ENCODE measurements at regions not wholly inside any gene's neighbourhood (a gene's known extent, or its start where the extent isn't known, plus 50 kb on each side); places are given as distances from the start of the nearest gene placed in this dataset.

GRCh38 chr11:28629235-28629634 lies 521.0 kb downstream of the METTL15 start:
- no peak for DNase-seq
- Histone ChIP-seq H3K27me3 (replicated peaks) (no peaks in the 10 kb centered on the region), H3K4me3 (ENCODE audit: low read depth, low read length) (no peak overlapping the region), H3K36me3 (replicated peaks) (no peaks in the 10 kb centered on the region), H3K27ac (no peak overlapping the region)
- no peak for TF ChIP-seq CTCF (IDR thresholded peaks at IDR 0.05; ENCODE audit: low read depth, low read length, missing control alignments)
- in situ Hi-C loops (cut with HindIII; ENCODE audit: low pct_ligation_motif_present, low sequenced_read_pairs) = no loop called here

DNA sequence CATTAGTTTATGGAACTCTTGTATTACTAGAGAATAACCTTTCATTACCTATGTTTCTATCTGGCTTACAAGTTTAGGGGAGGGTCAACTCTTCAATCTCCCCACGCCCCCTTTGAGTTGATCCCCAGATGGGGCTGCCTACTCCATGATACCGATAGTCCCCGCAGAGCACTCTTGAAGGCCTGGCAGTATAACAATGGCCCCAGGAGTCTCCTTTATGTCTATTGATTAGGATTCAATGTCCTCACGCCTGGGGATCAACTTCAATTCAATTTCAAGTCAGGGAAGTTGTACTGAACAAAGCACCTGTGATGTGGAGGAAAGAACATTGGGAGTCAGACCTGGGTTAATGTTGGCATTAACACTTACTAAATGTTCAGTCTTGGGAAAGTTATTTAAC lies 520.2 kb downstream of the METTL15 start:
- in situ Hi-C loops (cut with HindIII; ENCODE audit: low pct_ligation_motif_present, low sequenced_read_pairs) = no loop called here
- Histone ChIP-seq H3K4me3 (ENCODE audit: low read depth, low read length) (no peak overlapping the region), H3K27me3 (replicated peaks) (no peaks in the 10 kb centered on the region), H3K27ac (no peak overlapping the region), H3K36me3 (replicated peaks) (no peaks in the 10 kb centered on the region)
- no peak for DNase-seq
- no peak for TF ChIP-seq CTCF (IDR thresholded peaks at IDR 0.05; ENCODE audit: low read depth, low read length, missing control alignments)

DNA sequence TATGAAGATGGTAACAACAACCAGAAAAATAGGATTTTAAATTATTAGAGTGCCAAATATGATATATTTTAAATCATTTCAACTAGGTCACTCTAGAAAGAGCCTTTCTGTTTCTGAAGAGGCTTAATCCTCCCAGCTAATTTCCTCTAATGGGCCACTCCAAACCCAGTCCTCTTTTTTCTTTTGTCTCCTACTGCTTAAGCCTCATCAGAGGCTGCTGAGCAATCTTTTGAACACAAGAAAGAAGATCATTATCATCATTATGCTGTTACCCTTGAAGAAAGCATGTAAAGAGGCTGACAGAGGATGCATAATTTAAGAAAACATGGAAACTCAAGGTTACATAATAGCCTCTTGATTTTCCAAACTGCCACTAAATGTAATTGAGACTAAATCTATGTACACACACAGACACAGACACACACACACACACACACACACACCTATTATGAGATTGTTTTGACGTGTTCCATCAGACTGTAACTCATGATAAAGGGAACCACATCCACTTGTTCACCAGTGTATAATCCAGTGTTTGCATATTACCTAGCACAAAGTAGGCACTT lies 519.6 kb downstream of the METTL15 start:
- in situ Hi-C loops (cut with HindIII; ENCODE audit: low pct_ligation_motif_present, low sequenced_read_pairs) = no loop called here
- Histone ChIP-seq H3K4me3 (ENCODE audit: low read depth, low read length) (no peak overlapping the region), H3K27ac (no peak overlapping the region), H3K36me3 (replicated peaks) (no peaks in the 10 kb centered on the region), H3K27me3 (replicated peaks) (no peaks in the 10 kb centered on the region)
- DNase-seq = no peak
- no peak for TF ChIP-seq CTCF (IDR thresholded peaks at IDR 0.05; ENCODE audit: low read depth, low read length, missing control alignments)

GRCh38 chr11:28625532-28625931 lies 517.3 kb downstream of the METTL15 start:
- Histone ChIP-seq H3K27me3 (replicated peaks) (no peaks in the 10 kb centered on the region), H3K4me3 (ENCODE audit: low read depth, low read length) (no peak overlapping the region)
- in situ Hi-C loops (cut with HindIII; ENCODE audit: low pct_ligation_motif_present, low sequenced_read_pairs) = no loop called here

GRCh38 chr11:28621753-28622152 lies 513.6 kb downstream of the METTL15 start:
- no peak for TF ChIP-seq CTCF (IDR thresholded peaks at IDR 0.05; ENCODE audit: low read depth, low read length, missing control alignments)
- peak; percentile 8 for DNase-seq
- in situ Hi-C loops (cut with HindIII; ENCODE audit: low pct_ligation_motif_present, low sequenced_read_pairs) = no loop called here
- Histone ChIP-seq H3K4me3 (ENCODE audit: low read depth, low read length) (no peak overlapping the region), H3K27ac (no peak overlapping the region), H3K36me3 (replicated peaks) (no peaks in the 10 kb centered on the region), H3K27me3 (replicated peaks) (no peaks in the 10 kb centered on the region)

More at GRCh38 chr11:28625532-28625931, 517.3 kb downstream of the METTL15 start:
- DNase-seq = no peak
- Histone ChIP-seq H3K27ac (no peak overlapping the region), H3K36me3 (replicated peaks) (no peaks in the 10 kb centered on the region)
- TF ChIP-seq CTCF (IDR thresholded peaks at IDR 0.05; ENCODE audit: low read depth, low read length, missing control alignments) = no peak

Data from brain microvascular endothelial cell (primary cell).